Vagina (tissue), 2 donors: ENCODE measurements at regions not wholly inside any gene's neighbourhood (a gene's known extent, or its start where the extent isn't known, plus 50 kb on each side); places are given as distances from the start of the nearest gene placed in this dataset.

Experiments used
- DNase-seq, 2 donors: peaks; one replicate each; pipeline ENCODE4 v3.0.0-alpha.2; 2017; ENCODE audit errors: extremely low spot score in 2 of 2
- H3K27ac ChIP-seq: fragments of 200-600 bp; sonication (generic); one replicate; pipeline ENCODE4 v1.5.1; 2019
- H3K27me3 ChIP-seq: fragments of 200-600 bp; sonication (generic); one replicate; pipeline ENCODE4 v1.5.1; 2019
- H3K36me3 ChIP-seq, 2 donors: fragments of 200-600 bp; sonication (generic); one replicate each; pipeline ENCODE4 v1.5.1; 2017 to 2019
- H3K4me1 ChIP-seq: fragments of 200-600 bp; sonication (generic); one replicate; pipeline ENCODE4 v1.5.1; 2019
- H3K4me3 ChIP-seq, 2 donors: fragments of 200-600 bp; sonication (generic); 1 replicate in 1 of 2; 2 replicates in 1 of 2; pipeline ENCODE4 v1.5.1; 2016 to 2019
- H3K9me3 ChIP-seq: fragments of 200-600 bp; sonication (generic); one replicate; pipeline ENCODE4 v1.5.1; 2019
- POLR2A ChIP-seq, 2 donors: fragments of 450-650 bp; IDR thresholded peaks; one replicate each; pipeline ENCODE4 v1.6.1; 2017; ENCODE audit warnings: antibody characterized with exemption in 2 of 2, mild to moderate bottlenecking in 2 of 2, moderate library complexity in 2 of 2
- POLR2AphosphoS5 ChIP-seq, 2 donors: sonication (generic); formaldehyde crosslinking; IDR thresholded peaks; one replicate each; pipeline ENCODE4 v1.9.0; 2017; ENCODE audit warnings: antibody characterized with exemption in 2 of 2, mild to moderate bottlenecking in 2 of 2, low read depth in 1 of 2; ENCODE audit not compliant: insufficient read depth in 1 of 2
- intact Hi-C: fragments of 100-400 bp; cut with DNase I; formaldehyde crosslinking; loops from one replicate; pipeline ENCODE4 v1.15.1; 2023
- TF ChIP-seq, protein P1 (sequence below), 3 experiments: fragments of 450-650 bp in 2 of 3; fragments of 200-600 bp in 1 of 3; sonication (generic) in 1 of 3; IDR thresholded peaks; one replicate each; pipeline ENCODE4 v1.5.1; 2017 to 2019; ENCODE audit warnings: antibody characterized with exemption in 3 of 3, mild to moderate bottlenecking in 2 of 3, moderate library complexity in 2 of 3

DNA sequence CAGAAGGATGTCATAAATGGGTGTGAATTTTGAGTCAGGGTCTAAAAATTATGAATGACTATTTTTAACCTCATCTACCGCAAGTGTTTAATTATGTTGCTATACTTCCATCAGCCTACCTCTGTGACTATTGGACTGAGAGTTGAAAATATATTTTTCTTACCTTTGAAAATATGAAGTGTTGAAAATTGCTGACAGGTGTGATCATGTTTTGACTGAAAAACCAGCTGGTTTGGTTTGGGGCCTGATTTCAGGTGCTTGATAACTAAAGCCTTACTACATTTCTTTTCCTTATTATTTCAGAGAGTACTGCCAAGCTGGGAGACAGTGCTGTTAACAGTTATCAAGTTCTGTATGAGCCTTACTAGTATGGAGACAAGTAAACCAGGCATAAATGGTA is 107.2 kb upstream of the DUSP10 start:
- no peaks in the 10 kb centered on the region for H3K9me3 ChIP-seq
- TF ChIP-seq, protein P1, sequence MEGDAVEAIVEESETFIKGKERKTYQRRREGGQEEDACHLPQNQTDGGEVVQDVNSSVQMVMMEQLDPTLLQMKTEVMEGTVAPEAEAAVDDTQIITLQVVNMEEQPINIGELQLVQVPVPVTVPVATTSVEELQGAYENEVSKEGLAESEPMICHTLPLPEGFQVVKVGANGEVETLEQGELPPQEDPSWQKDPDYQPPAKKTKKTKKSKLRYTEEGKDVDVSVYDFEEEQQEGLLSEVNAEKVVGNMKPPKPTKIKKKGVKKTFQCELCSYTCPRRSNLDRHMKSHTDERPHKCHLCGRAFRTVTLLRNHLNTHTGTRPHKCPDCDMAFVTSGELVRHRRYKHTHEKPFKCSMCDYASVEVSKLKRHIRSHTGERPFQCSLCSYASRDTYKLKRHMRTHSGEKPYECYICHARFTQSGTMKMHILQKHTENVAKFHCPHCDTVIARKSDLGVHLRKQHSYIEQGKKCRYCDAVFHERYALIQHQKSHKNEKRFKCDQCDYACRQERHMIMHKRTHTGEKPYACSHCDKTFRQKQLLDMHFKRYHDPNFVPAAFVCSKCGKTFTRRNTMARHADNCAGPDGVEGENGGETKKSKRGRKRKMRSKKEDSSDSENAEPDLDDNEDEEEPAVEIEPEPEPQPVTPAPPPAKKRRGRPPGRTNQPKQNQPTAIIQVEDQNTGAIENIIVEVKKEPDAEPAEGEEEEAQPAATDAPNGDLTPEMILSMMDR (IDR thresholded peaks at IDR 0.05), result no peak
- no peak for TF ChIP-seq POLR2AphosphoS5 (IDR thresholded peaks at IDR 0.05; ENCODE audit: insufficient read depth in 1 of 2, low read depth in 1 of 2)
- no peaks in the 10 kb centered on the region for H3K4me1 ChIP-seq
- no peak overlapping the region for H3K27ac ChIP-seq
- intact Hi-C loops, result no loop called here
- H3K4me3 ChIP-seq, result no peak overlapping the region
- H3K36me3 ChIP-seq, result no peaks in the 10 kb centered on the region
- no peaks in the 10 kb centered on the region for H3K27me3 ChIP-seq
- DNase-seq, result no peak

DNA sequence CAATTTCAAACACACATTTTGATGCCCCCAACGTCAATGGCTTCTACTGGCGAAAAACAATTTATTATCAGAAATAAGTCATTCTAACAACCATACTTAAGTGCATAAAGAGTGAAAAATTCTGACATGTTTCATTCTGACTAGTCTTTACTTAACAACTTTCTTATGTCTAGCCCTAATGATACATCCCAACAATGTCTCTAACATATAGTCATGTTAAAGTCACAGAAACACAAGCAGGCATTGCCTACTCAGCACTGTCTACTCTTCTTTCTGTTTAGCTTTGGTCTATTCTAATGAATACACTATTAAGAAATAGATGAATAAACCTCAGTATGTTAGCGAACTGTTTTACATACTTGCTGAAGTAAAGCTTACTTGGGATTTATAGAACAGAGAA is 105.8 kb upstream of the DUSP10 start:
- no peak overlapping the region for H3K4me3 ChIP-seq
- H3K36me3 ChIP-seq, result no peaks in the 10 kb centered on the region
- H3K27ac ChIP-seq, result no peak overlapping the region
- TF ChIP-seq POLR2AphosphoS5 (IDR thresholded peaks at IDR 0.05; ENCODE audit: insufficient read depth in 1 of 2, low read depth in 1 of 2) (no peak), POLR2A (IDR thresholded peaks at IDR 0.05) (no peak)
- TF ChIP-seq, protein P1 (IDR thresholded peaks at IDR 0.05), result no peak
- no peaks in the 10 kb centered on the region for H3K27me3 ChIP-seq
- no peaks in the 10 kb centered on the region for H3K4me1 ChIP-seq
- DNase-seq, result no peak
- no peaks in the 10 kb centered on the region for H3K9me3 ChIP-seq
- intact Hi-C loops, result no loop called here

DNA sequence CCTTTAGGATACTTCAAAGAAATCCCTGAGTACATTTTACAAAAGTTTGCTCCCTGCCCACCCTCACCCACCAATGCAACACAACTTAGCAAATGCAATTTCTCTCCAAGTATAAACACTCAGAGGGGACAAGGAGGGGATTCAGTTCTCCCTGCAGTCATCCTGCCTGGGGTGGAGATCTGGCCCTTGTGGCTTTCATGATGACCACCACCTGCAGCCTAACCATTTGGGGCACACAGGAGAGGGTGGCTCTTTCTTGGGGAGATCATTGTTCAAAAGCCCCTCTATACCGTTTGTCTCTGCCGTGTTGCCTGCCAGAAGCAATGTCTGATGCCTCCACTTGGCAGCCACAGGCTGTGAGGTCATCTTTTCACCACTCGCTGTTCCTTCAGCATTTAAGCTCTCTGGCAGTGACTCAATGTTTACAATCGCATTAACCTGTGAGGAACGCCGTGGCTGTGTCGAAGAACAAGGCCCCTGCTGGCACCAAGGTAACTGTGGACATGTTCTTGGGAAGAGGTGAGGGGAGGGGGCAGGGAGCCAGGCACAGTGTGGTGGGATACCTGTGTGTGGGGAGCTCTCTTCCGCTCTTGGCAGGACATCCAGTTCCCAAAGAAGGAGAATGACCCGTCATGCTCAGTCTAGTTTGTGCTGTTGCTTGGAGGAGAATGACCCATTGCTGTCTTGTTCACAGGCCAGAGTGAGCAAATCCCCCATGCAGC is 103.9 kb upstream of the DUSP10 start:
- no peaks in the 10 kb centered on the region for H3K9me3 ChIP-seq
- peak in 1 of 2 donors; percentile 90 for DNase-seq

DNA sequence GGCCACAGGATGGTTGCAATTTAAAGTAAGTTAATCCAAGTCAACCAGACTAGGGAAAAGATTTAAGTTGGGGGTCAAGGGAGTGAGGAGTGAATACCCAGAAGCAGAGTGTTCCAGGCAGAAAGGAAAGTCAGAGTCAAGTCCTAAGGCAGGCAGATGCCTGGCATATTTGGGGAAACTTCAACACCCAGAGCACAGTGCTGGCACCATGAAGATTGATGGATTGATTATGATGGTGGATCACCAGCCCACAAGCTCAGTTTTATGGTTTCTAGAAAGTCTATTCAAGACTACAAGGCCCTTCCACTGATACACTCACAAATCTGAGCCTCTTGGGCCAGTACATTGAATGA is 100.1 kb upstream of the DUSP10 start:
- no peaks in the 10 kb centered on the region for H3K9me3 ChIP-seq
- H3K4me1 ChIP-seq, result peaks cover 28% of the 10 kb centered on the region
- no peaks in the 10 kb centered on the region for H3K36me3 ChIP-seq
- H3K27ac ChIP-seq, result no peak overlapping the region
- H3K4me3 ChIP-seq, result no peak overlapping the region
- intact Hi-C loops, result loop anchor here (5.0 kb wide), 1 partner anchor 115 kb away; no protein-coding TSS in a partner anchor
- DNase-seq, result no peak
- TF ChIP-seq, protein P1 (IDR thresholded peaks at IDR 0.05), result no peak
- TF ChIP-seq POLR2A (IDR thresholded peaks at IDR 0.05) (no peak), POLR2AphosphoS5 (IDR thresholded peaks at IDR 0.05; ENCODE audit: insufficient read depth in 1 of 2, low read depth in 1 of 2) (no peak)
- H3K27me3 ChIP-seq, result no peaks in the 10 kb centered on the region

More for the DNA sequence above, 103.9 kb upstream of the DUSP10 start:
- Histone ChIP-seq H3K4me1 (peaks cover 7% of the 10 kb centered on the region), H3K36me3 (no peaks in the 10 kb centered on the region), H3K27me3 (no peaks in the 10 kb centered on the region), H3K4me3 (no peak overlapping the region), H3K27ac (no peak overlapping the region)
- intact Hi-C loops, result no loop called here
- TF ChIP-seq, protein P1 (IDR thresholded peaks at IDR 0.05), result no peak
- TF ChIP-seq POLR2AphosphoS5 (IDR thresholded peaks at IDR 0.05; ENCODE audit: insufficient read depth in 1 of 2, low read depth in 1 of 2), result peak; percentile 66 to 68

DNA sequence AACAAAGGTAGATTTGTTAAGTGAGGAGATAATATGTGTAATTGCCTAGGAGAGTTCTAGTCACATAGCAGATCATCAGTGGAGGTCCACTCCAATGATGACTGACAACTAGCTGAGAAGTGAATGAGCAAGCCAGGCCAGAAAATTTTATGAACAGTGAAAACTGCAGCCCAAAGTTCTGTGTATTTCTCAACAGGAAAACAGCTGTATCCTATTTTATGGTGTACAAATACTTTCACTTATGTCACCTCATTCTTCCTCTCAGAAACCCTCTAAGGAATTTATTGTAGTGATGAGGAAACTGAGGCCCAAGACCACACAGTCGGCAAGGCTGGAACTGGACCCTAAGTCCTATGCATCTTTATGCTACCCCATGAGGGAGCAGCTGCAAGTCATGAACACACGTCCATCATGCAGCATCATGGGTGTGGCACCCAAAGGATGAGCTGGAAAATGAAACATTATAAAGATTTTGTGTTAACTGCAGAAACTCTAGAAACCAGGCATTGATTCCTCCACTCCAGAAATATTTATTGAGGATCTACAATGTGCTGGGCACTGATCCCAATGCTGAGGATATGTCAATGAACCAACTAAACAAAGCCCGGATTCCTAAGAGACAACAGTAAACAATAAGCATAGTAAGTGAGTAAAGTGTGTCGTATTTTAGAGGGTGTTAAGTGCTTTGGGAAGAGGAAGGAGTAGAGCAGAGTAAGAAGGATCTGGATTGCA is 99.5 kb upstream of the DUSP10 start:
- peaks cover 28% of the 10 kb centered on the region for H3K4me1 ChIP-seq
- no peak for TF ChIP-seq POLR2A (IDR thresholded peaks at IDR 0.05)
- TF ChIP-seq POLR2AphosphoS5 (IDR thresholded peaks at IDR 0.05; ENCODE audit: insufficient read depth in 1 of 2, low read depth in 1 of 2), result no peak
- TF ChIP-seq, protein P1 (IDR thresholded peaks at IDR 0.05), result no peak
- H3K36me3 ChIP-seq, result no peaks in the 10 kb centered on the region
- no peak for DNase-seq
- H3K27ac ChIP-seq, result no peak overlapping the region
- no peak overlapping the region for H3K4me3 ChIP-seq
- H3K9me3 ChIP-seq, result no peaks in the 10 kb centered on the region
- no peaks in the 10 kb centered on the region for H3K27me3 ChIP-seq
- intact Hi-C loops, result loop anchor here (5.0 kb wide), 1 partner anchor 116 kb away; no protein-coding TSS in a partner anchor
